Bronchial epithelial cell (primary cell): ENCODE measurements at regions not wholly inside any gene's neighbourhood (a gene's known extent, or its start where the extent isn't known, plus 50 kb on each side); places are given as distances from the start of the nearest gene placed in this dataset.

Source experiments
- DNase-seq: peaks from one replicate; pipeline ENCODE4 v3.0.0-alpha.2; 2010; ENCODE audit warnings: low read depth
- FAIRE-seq: peaks from 2 replicates; lab custom pipeline; 2011; peaks lifted over from hg19 to GRCh38; lab: Jason Lieb, UNC
- H3K27me3 ChIP-seq: 2 replicates; pipeline ENCODE4 v1.5.1; 2011; ENCODE audit warnings: low read length; ENCODE audit not compliant: control insufficient read depth, insufficient read depth
- H3K36me3 ChIP-seq: 2 replicates; pipeline ENCODE4 v1.5.1; 2011; ENCODE audit warnings: low read length; ENCODE audit not compliant: control insufficient read depth, insufficient read depth
- H3K4me3 ChIP-seq: 2 replicates; pipeline ENCODE4 v1.5.1; 2011; ENCODE audit warnings: mild to moderate bottlenecking, low read depth, low read length, control low read depth
- TF ChIP-seq, protein P1 (sequence below): IDR thresholded peaks from 2 replicates; pipeline ENCODE4 v1.5.1; 2011; ENCODE audit warnings: mild to moderate bottlenecking, moderate library complexity, low read length, control low read depth, inconsistent platforms; ENCODE audit not compliant: insufficient read depth, severe bottlenecking

DNA sequence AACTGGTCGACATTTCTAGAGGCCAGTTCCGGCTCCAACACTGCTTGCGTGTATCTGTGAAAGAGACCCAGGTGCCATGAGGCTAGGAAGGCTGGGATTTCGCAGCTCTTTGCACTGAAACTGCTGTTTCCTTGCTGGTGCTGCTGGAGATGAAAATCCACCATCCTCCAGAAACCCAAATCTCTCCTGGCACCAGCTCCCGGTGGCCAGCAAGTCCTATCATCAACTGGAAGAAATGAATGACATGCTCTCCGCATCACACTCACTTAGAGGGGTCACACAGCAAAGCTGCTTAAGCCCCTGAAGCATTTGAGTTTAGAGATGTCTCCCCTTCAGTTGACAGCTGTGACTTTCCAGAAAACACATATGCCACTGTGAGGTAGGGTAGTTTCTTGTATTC lies 471.8 kb upstream of the PROK2 start:
- FAIRE-seq: no peak
- no peak for DNase-seq
- Histone ChIP-seq H3K27me3 (peaks cover 14% of the 10 kb centered on the region), H3K36me3 (no peaks in the 10 kb centered on the region), H3K4me3 (no peak overlapping the region)
- TF ChIP-seq, protein P1, sequence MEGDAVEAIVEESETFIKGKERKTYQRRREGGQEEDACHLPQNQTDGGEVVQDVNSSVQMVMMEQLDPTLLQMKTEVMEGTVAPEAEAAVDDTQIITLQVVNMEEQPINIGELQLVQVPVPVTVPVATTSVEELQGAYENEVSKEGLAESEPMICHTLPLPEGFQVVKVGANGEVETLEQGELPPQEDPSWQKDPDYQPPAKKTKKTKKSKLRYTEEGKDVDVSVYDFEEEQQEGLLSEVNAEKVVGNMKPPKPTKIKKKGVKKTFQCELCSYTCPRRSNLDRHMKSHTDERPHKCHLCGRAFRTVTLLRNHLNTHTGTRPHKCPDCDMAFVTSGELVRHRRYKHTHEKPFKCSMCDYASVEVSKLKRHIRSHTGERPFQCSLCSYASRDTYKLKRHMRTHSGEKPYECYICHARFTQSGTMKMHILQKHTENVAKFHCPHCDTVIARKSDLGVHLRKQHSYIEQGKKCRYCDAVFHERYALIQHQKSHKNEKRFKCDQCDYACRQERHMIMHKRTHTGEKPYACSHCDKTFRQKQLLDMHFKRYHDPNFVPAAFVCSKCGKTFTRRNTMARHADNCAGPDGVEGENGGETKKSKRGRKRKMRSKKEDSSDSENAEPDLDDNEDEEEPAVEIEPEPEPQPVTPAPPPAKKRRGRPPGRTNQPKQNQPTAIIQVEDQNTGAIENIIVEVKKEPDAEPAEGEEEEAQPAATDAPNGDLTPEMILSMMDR: no peak

DNA sequence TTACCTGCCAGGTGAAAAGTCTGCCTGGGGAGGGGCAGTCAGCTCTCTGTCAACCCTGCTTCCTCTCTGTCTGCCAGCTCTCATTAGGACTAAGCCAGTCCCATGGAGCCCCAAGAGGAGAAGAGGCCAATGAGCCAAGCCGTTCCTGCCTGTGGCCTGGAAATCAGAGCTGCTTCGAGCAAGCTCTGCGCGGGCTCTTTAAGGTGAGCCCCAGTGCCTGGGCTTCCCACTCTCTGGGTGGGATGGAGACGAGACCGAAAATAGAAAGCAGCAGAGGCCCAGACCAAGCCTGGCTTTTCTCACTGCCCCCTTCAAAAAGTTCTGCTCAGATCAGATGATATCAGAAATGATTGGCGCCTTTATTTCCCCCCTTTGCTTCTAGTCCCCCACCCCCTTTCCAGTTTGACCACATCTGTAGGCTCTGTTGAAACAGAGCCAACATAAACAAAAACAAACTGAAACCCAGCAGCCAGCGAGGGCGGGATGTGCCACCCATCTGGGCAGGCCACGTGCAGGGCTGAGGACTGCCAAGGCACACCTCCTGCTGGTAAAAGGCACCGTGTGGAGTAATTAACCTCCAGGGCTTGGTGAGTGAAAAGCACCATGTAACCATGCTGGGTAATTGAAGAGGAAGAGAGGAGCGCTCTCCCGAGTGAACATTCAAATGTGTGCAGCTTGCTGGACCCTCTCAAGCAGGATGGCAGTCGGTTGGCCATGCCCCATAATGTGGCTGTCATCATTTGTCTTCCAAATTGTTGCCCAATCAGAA lies 471.0 kb upstream of the PROK2 start:
- Histone ChIP-seq H3K4me3 (no peak overlapping the region), H3K27me3 (peaks cover 14% of the 10 kb centered on the region), H3K36me3 (no peaks in the 10 kb centered on the region)
- TF ChIP-seq, protein P1: peak; percentile 29
- FAIRE-seq (peak; percentile 50), DNase-seq (peak; percentile 52)

DNA sequence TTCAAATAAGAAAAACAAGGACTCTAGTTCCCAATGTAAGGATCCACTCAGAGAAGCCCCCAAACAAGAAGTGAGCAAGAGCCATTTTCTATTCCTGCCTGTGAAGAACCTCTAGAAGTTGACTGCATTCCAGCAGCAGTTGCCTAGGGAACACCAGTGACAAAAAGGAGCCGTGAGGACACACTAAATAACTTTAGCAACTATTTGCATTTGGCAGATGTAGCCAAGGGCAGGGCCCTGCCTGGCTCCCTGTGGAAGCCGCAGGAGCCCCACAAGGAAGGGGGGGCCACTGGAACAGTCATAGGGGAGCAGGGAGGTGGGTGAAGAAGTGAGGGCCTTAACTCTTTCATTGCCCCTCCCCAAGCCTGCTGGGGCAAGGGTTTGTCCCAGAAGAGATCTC lies 470.2 kb upstream of the PROK2 start:
- Histone ChIP-seq H3K4me3 (no peak overlapping the region), H3K27me3 (peaks cover 13% of the 10 kb centered on the region), H3K36me3 (no peaks in the 10 kb centered on the region)
- FAIRE-seq (no peak), DNase-seq (no peak)
- TF ChIP-seq, protein P1: no peak

DNA sequence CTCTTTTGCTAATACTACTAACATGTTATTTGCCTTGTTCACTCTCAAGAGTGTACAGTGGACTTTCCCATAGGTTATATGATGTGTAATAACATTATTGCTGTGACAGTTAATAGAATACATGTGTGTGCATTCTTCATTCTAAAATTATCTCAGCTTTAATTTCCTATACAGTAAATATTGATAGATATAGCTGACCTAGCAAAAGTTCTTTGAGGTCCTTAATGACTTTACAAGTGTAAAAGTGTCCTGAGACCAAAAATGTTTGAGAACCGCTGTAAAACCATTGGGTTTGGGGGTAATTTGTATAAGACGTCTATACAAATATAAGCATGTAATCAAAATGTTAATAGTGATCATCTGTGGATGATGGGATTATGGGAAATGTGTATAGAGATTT lies 469.5 kb upstream of the PROK2 start:
- H3K36me3 ChIP-seq: no peaks in the 10 kb centered on the region
- no peak overlapping the region for H3K4me3 ChIP-seq
- peaks cover 10% of the 10 kb centered on the region for H3K27me3 ChIP-seq
- DNase-seq: no peak
- no peak for FAIRE-seq
- TF ChIP-seq, protein P1: no peak

DNA sequence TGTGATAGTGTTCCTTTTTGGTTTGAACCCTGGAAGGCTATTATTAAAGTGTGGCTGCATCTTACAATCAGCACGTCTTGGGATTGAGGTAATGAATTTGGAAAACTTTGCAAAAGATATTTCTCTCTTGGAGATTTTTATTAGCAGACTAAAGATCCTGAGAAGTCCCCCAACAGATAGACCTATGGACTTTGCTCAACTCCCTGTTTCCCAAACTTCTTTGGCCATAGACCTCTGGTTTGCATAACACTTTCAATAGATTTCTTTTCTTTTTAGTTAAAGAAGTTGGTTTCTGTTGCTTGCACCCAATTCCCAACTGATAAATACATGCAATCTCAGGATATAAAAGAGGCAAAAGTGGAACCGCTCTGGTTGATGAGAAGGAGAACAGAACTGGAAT lies 465.8 kb upstream of the PROK2 start:
- TF ChIP-seq, protein P1: no peak
- Histone ChIP-seq H3K27me3 (peaks cover 4% of the 10 kb centered on the region), H3K4me3 (no peak overlapping the region), H3K36me3 (no peaks in the 10 kb centered on the region)
- no peak for FAIRE-seq
- DNase-seq: no peak

DNA sequence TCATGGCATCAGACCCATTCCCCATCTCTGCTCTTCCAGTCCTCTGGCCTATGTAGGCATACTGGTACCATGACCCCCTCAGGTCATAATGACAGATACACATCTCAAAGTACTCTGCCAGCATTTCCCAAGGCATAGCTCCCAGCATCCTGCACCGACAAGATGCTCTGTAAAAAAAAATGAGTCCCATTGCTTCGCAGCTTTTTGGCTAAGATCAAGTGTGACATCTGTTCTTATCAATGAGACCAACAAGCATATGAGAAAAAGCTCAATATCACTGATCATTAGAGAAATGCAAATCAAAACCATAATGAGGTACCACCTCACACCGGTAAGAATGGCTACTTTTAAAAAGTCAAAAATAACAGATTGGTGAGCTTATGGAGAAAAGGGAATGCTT lies 463.9 kb upstream of the PROK2 start:
- TF ChIP-seq, protein P1: no peak
- peaks cover 3% of the 10 kb centered on the region for H3K27me3 ChIP-seq
- DNase-seq (no peak), FAIRE-seq (no peak)
- no peak overlapping the region for H3K4me3 ChIP-seq
- no peaks in the 10 kb centered on the region for H3K36me3 ChIP-seq
